CD4-positive, alpha-beta memory T cell (primary cell): ENCODE measurements at regions not wholly inside any gene's neighbourhood (a gene's known extent, or its start where the extent isn't known, plus 50 kb on each side); places are given as distances from the start of the nearest gene placed in this dataset.
A peak's percentile ranks its signal among the peaks of the same experiment; 100 is the strongest.

Source experiments
- CTCF ChIA-PET: fragments of 350-600 bp; sonication (Branson Sonifier 250); formaldehyde crosslinking; loops from one replicate; lab custom pipeline; 2021; ENCODE audit warnings: inconsistent platforms; ENCODE audit not compliant: partially characterized antibody; lab: Charles Lee
- POLR2A ChIA-PET: fragments of 350-600 bp; sonication (Branson Sonifier 250); formaldehyde crosslinking; loops from one replicate; lab custom pipeline; 2021; ENCODE audit not compliant: partially characterized antibody; lab: Charles Lee
- DNase-seq, 5 donors: peaks; one replicate each; pipeline versions ENCODE4 v3.0.0 to v3.0.0-alpha.2; 2020 to 2022; ENCODE audit warnings: mixed read lengths in 1 of 5
- H3K27ac ChIP-seq: one replicate; pipeline ENCODE4 v1.7.0; 2013; ENCODE audit warnings: low read depth, low read length
- H3K27me3 ChIP-seq: 2 replicates; pipeline ENCODE4 v1.7.0; 2013; ENCODE audit warnings: mild to moderate bottlenecking, low read length, moderate library complexity; ENCODE audit not compliant: insufficient read depth
- H3K36me3 ChIP-seq: 2 replicates; pipeline ENCODE4 v1.7.0; 2013; ENCODE audit warnings: mild to moderate bottlenecking, low read length, moderate library complexity; ENCODE audit not compliant: insufficient read depth
- H3K4me1 ChIP-seq: 2 replicates; pipeline ENCODE4 v1.7.0; 2013; ENCODE audit warnings: mild to moderate bottlenecking, low read length, moderate library complexity; ENCODE audit not compliant: insufficient read depth
- H3K4me3 ChIP-seq, 2 donors: one replicate each; pipeline ENCODE4 v1.7.0; 2013; ENCODE audit warnings: low read length in 2 of 2, mild to moderate bottlenecking in 1 of 2
- H3K9me3 ChIP-seq, 2 donors: one replicate each; pipeline ENCODE4 v1.7.0; 2013; ENCODE audit warnings: low read length in 2 of 2, control low read depth in 1 of 2; ENCODE audit not compliant: control insufficient read depth in 1 of 2
- H3K27ac Mint-ChIP-seq, 7 donors: one replicate each; pipeline ENCODE4 v1.8.0; 2020 to 2021; ENCODE audit warnings: mixed read lengths in 7 of 7, mild to moderate bottlenecking in 6 of 7, inconsistent platforms in 3 of 7, moderate library complexity in 3 of 7
- H3K27me3 Mint-ChIP-seq, 2 donors: one replicate each; pipeline ENCODE4 v1.8.0; 2020 to 2021; ENCODE audit warnings: mixed read lengths in 2 of 2
- H3K36me3 Mint-ChIP-seq, 2 donors: one replicate each; pipeline ENCODE4 v1.8.0; 2020 to 2021; ENCODE audit warnings: mixed read lengths in 2 of 2, inconsistent platforms in 1 of 2, mild to moderate bottlenecking in 1 of 2
- H3K4me1 Mint-ChIP-seq, 4 donors: one replicate each; pipeline ENCODE4 v1.8.0; 2020 to 2021; ENCODE audit warnings: mixed read lengths in 4 of 4, mild to moderate bottlenecking in 1 of 4
- H3K4me3 Mint-ChIP-seq, 8 donors: one replicate each; pipeline ENCODE4 v1.8.0; 2020 to 2021; ENCODE audit warnings: mixed read lengths in 8 of 8, mild to moderate bottlenecking in 7 of 8, moderate library complexity in 6 of 8, inconsistent platforms in 3 of 8
- H3K9me3 Mint-ChIP-seq, 8 donors: one replicate each; pipeline ENCODE4 v1.8.0; 2020 to 2021; ENCODE audit warnings: mixed read lengths in 8 of 8, mild to moderate bottlenecking in 5 of 8, inconsistent platforms in 3 of 8, moderate library complexity in 1 of 8
- intact Hi-C: fragments of 100-400 bp; cut with micrococcal nuclease; formaldehyde crosslinking; loops from one replicate; pipeline ENCODE4 v1.15.1; 2023

GRCh38 chr22:49677495-49677889, 150.2 kb downstream of the BRD1 start:
- no peak overlapping the region for H3K27ac Mint-ChIP-seq
- no peaks in the 10 kb centered on the region for H3K9me3 ChIP-seq
- no peaks in the 10 kb centered on the region for H3K4me1 ChIP-seq
- H3K36me3 ChIP-seq = no peaks in the 10 kb centered on the region
- no peaks in the 10 kb centered on the region for H3K27me3 ChIP-seq
- POLR2A ChIA-PET = no interaction called here
- H3K4me3 ChIP-seq = no peak overlapping the region
- H3K9me3 Mint-ChIP-seq = no peaks in the 10 kb centered on the region
- H3K36me3 Mint-ChIP-seq = no peaks in the 10 kb centered on the region
- no peak overlapping the region for H3K4me3 Mint-ChIP-seq
- CTCF ChIA-PET = no interaction called here
- H3K27me3 Mint-ChIP-seq = peaks cover 2 to 4% of the 10 kb centered on the region in 2 donors
- no peak for DNase-seq
- intact Hi-C loops = no loop called here
- H3K27ac ChIP-seq = no peak overlapping the region
- H3K4me1 Mint-ChIP-seq = peaks cover 0 to 7% (median 4%) of the 10 kb centered on the region in 4 donors

GRCh38 chr22:49676783-49677494, 150.7 kb downstream of the BRD1 start:
- H3K4me1 Mint-ChIP-seq = peaks cover 0 to 7% (median 4%) of the 10 kb centered on the region in 4 donors
- H3K27me3 Mint-ChIP-seq = peaks cover 2 to 5% of the 10 kb centered on the region in 2 donors
- DNase-seq = no peak
- no peaks in the 10 kb centered on the region for H3K36me3 Mint-ChIP-seq
- no peaks in the 10 kb centered on the region for H3K9me3 ChIP-seq
- no peaks in the 10 kb centered on the region for H3K4me1 ChIP-seq
- no peak overlapping the region for H3K4me3 ChIP-seq
- H3K27ac Mint-ChIP-seq = no peak overlapping the region
- ChIA-PET POLR2A (no interaction called here), CTCF (no interaction called here)
- H3K27me3 ChIP-seq = peaks cover 1% of the 10 kb centered on the region
- no peak overlapping the region for H3K27ac ChIP-seq
- no peaks in the 10 kb centered on the region for H3K9me3 Mint-ChIP-seq
- H3K36me3 ChIP-seq = no peaks in the 10 kb centered on the region
- intact Hi-C loops = no loop called here
- H3K4me3 Mint-ChIP-seq = no peak overlapping the region

GRCh38 chr22:49676230-49676629, 151.4 kb downstream of the BRD1 start:
- Mint-ChIP-seq H3K27me3 (peaks cover 8 to 12% of the 10 kb centered on the region in 2 donors), H3K9me3 (no peaks in the 10 kb centered on the region), H3K4me3 (no peak overlapping the region), H3K4me1 (peaks cover 6 to 11% (median 9%) of the 10 kb centered on the region in 4 donors), H3K36me3 (no peaks in the 10 kb centered on the region), H3K27ac (no peak overlapping the region)
- H3K9me3 ChIP-seq = no peaks in the 10 kb centered on the region
- H3K36me3 ChIP-seq = no peaks in the 10 kb centered on the region
- ChIA-PET POLR2A (no interaction called here), CTCF (no interaction called here)
- no peak overlapping the region for H3K4me3 ChIP-seq
- peaks cover 5% of the 10 kb centered on the region for H3K4me1 ChIP-seq
- DNase-seq = no peak
- no peak overlapping the region for H3K27ac ChIP-seq
- H3K27me3 ChIP-seq = peaks cover 8% of the 10 kb centered on the region
- intact Hi-C loops = no loop called here

GRCh38 chr22:49674479-49675050, 153.1 kb downstream of the BRD1 start:
- Mint-ChIP-seq H3K4me1 (peaks cover 11 to 16% (median 13%) of the 10 kb centered on the region in 4 donors), H3K36me3 (no peaks in the 10 kb centered on the region), H3K9me3 (no peaks in the 10 kb centered on the region), H3K27ac (no peak overlapping the region), H3K27me3 (peaks cover 11 to 15% of the 10 kb centered on the region in 2 donors), H3K4me3 (no peak overlapping the region)
- intact Hi-C loops = no loop called here
- ChIA-PET CTCF (no interaction called here), POLR2A (no interaction called here)
- Histone ChIP-seq H3K9me3 (no peaks in the 10 kb centered on the region), H3K4me3 (no peak overlapping the region), H3K4me1 (peaks cover 11% of the 10 kb centered on the region), H3K27me3 (peaks cover 11% of the 10 kb centered on the region), H3K36me3 (no peaks in the 10 kb centered on the region), H3K27ac (no peak overlapping the region)
- DNase-seq = no peak

GRCh38 chr22:49673048-49673447, 154.6 kb downstream of the BRD1 start:
- H3K4me3 Mint-ChIP-seq = peak overlapping the region in 1 of 8 donors; percentile 45
- peaks cover 11 to 18% of the 10 kb centered on the region in 2 donors for H3K27me3 Mint-ChIP-seq
- no peaks in the 10 kb centered on the region for H3K36me3 ChIP-seq

GRCh38 chr22:49672014-49672516, 155.6 kb downstream of the BRD1 start:
- Mint-ChIP-seq H3K27me3 (peaks cover 11 to 20% of the 10 kb centered on the region in 2 donors), H3K36me3 (no peaks in the 10 kb centered on the region), H3K9me3 (no peaks in the 10 kb centered on the region), H3K27ac (no peak overlapping the region), H3K4me1 (peaks cover 9 to 26% (median 16%) of the 10 kb centered on the region in 4 donors), H3K4me3 (peak overlapping the region in 6 of 8 donors; percentile 71 to 84 (median 76))
- peaks cover 11% of the 10 kb centered on the region for H3K4me1 ChIP-seq
- intact Hi-C loops = no loop called here
- H3K27ac ChIP-seq = no peak overlapping the region
- POLR2A ChIA-PET = no interaction called here
- no peaks in the 10 kb centered on the region for H3K36me3 ChIP-seq
- no peak overlapping the region for H3K4me3 ChIP-seq
- CTCF ChIA-PET = no interaction called here
- no peak for DNase-seq
- peaks cover 11% of the 10 kb centered on the region for H3K27me3 ChIP-seq
- no peaks in the 10 kb centered on the region for H3K9me3 ChIP-seq

More at GRCh38 chr22:49673048-49673447, 154.6 kb downstream of the BRD1 start:
- H3K27ac ChIP-seq = no peak overlapping the region
- no peak for DNase-seq
- intact Hi-C loops = no loop called here
- ChIA-PET CTCF (no interaction called here), POLR2A (no interaction called here)
- H3K4me3 ChIP-seq = no peak overlapping the region
- peaks cover 11% of the 10 kb centered on the region for H3K4me1 ChIP-seq
- H3K36me3 Mint-ChIP-seq = no peaks in the 10 kb centered on the region
- peaks cover 8 to 22% (median 14%) of the 10 kb centered on the region in 4 donors for H3K4me1 Mint-ChIP-seq
- H3K27ac Mint-ChIP-seq = no peak overlapping the region
- no peaks in the 10 kb centered on the region for H3K9me3 Mint-ChIP-seq
- H3K9me3 ChIP-seq = no peaks in the 10 kb centered on the region
- H3K27me3 ChIP-seq = peaks cover 11% of the 10 kb centered on the region

- H3K4me1 ChIP-seq = peaks cover 17% of the 10 kb centered on the region
- Mint-ChIP-seq H3K27me3 (peaks cover 11 to 21% of the 10 kb centered on the region in 2 donors), H3K36me3 (no peaks in the 10 kb centered on the region), H3K9me3 (no peaks in the 10 kb centered on the region), H3K4me1 (peaks cover 13 to 32% (median 22%) of the 10 kb centered on the region in 4 donors), H3K27ac (peak overlapping the region in 3 of 7 donors; percentile 7 to 72 (median 32)), H3K4me3 (peak overlapping the region; percentile 71 to 84 (median 76))
- ChIA-PET CTCF (no interaction called here), POLR2A (no interaction called here)
- DNase-seq = no peak
- H3K27me3 ChIP-seq = peaks cover 11% of the 10 kb centered on the region
- intact Hi-C loops = no loop called here
- peak overlapping the region in 1 of 2 donors; percentile 43 for H3K4me3 ChIP-seq
- no peak overlapping the region for H3K27ac ChIP-seq
- H3K9me3 ChIP-seq = no peaks in the 10 kb centered on the region
- H3K36me3 ChIP-seq = no peaks in the 10 kb centered on the region
Measured at GRCh38 chr22:49671331-49672013, 156.2 kb downstream of the BRD1 start.
